Thymus (tissue), 11 donors: ENCODE measurements at regions not wholly inside any gene's neighbourhood (a gene's known extent, or its start where the extent isn't known, plus 50 kb on each side); places are given as distances from the start of the nearest gene placed in this dataset.

Source experiments
- DNase-seq, 9 donors: peaks; one replicate each; pipeline ENCODE4 v3.0.0-alpha.2; 2013; ENCODE audit warnings: low spot score in 9 of 9, low read depth in 6 of 9, missing footprints in 1 of 9
- H3K27ac ChIP-seq, 2 donors: one replicate each; pipeline ENCODE4 v1.5.1; 2013; ENCODE audit warnings: control low read depth in 1 of 2, low read depth in 1 of 2, low read length in 1 of 2, mild to moderate bottlenecking in 1 of 2, moderate library complexity in 1 of 2
- H3K27me3 ChIP-seq, 2 donors: one replicate each; pipeline ENCODE4 v1.5.1; 2013; ENCODE audit warnings: low read length in 1 of 2; ENCODE audit not compliant: control insufficient read depth in 2 of 2, insufficient read depth in 1 of 2
- H3K36me3 ChIP-seq, 2 donors: one replicate each; pipeline ENCODE4 v1.5.1; 2013; ENCODE audit warnings: low read length in 1 of 2, mild to moderate bottlenecking in 1 of 2, moderate library complexity in 1 of 2; ENCODE audit not compliant: control insufficient read depth in 2 of 2, insufficient read depth in 2 of 2
- H3K4me1 ChIP-seq, 2 donors: one replicate each; pipeline ENCODE4 v1.5.1; 2013; ENCODE audit warnings: low read length in 2 of 2; ENCODE audit not compliant: control insufficient read depth in 2 of 2, insufficient read depth in 2 of 2
- H3K4me3 ChIP-seq, 2 donors: one replicate each; pipeline ENCODE4 v1.5.1; 2013; ENCODE audit warnings: low read length in 2 of 2, control low read depth in 1 of 2, mild to moderate bottlenecking in 1 of 2
- H3K9me3 ChIP-seq, 2 donors: one replicate each; pipeline ENCODE4 v1.5.1; 2013; ENCODE audit warnings: low read length in 1 of 2, mild to moderate bottlenecking in 1 of 2; ENCODE audit not compliant: control insufficient read depth in 2 of 2, insufficient read depth in 1 of 2
- WGBS: extraction: QIAGEN DNeasy Blood & Tissue Kit; methylation state at CpG from one replicate; pipeline ENCODE4 v1.1.7; 2013; 5-methylcytosine and 5-hydroxymethylcytosine counted together
- donor health status: healthy.

- H3K4me1 ChIP-seq: no peaks in the 10 kb centered on the region
- no peaks in the 10 kb centered on the region for H3K27me3 ChIP-seq
- WGBS: 91% methylated on average over 10 of the region's 10 CpGs
- DNase-seq: no peak
- H3K9me3 ChIP-seq: no peaks in the 10 kb centered on the region
- H3K36me3 ChIP-seq: no peaks in the 10 kb centered on the region
- H3K27ac ChIP-seq: no peak overlapping the region
- H3K4me3 ChIP-seq: no peak overlapping the region
Measured at GRCh38 chr14:51498411-51499227, 153.1 kb upstream of the FRMD6 start.

DNA sequence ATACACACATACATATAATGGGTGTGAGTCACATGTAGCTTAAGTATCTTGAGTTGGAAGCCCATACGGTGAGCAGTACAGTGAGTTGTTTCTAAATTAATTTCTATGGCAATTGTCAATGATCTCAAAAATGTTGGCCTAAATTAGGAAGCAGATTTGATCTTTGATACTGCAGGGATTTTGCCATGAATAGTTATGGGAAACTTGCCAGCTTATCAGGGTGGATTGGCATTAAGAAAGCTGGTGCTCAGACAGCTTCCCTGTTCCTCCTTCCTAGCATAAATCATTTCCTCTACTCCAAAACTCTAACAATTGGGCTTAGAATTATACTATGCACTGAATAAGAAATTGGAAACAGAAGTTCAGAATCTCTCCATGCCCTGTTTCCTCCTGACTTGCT lies 150.9 kb upstream of the FRMD6 start:
- Histone ChIP-seq H3K27ac (no peak overlapping the region), H3K9me3 (no peaks in the 10 kb centered on the region), H3K36me3 (no peaks in the 10 kb centered on the region), H3K4me3 (no peak overlapping the region), H3K4me1 (no peaks in the 10 kb centered on the region), H3K27me3 (no peaks in the 10 kb centered on the region)
- 92% methylated on average over 1 of the region's 1 CpG for WGBS
- DNase-seq: no peak

GRCh38 chr14:51501746-51502145 lies 150.0 kb upstream of the FRMD6 start:
- no peaks in the 10 kb centered on the region for H3K9me3 ChIP-seq
- H3K4me1 ChIP-seq: no peaks in the 10 kb centered on the region
- DNase-seq: no peak

GRCh38 chr14:51504669-51505068 lies 147.0 kb upstream of the FRMD6 start:
- H3K9me3 ChIP-seq: no peaks in the 10 kb centered on the region
- H3K4me3 ChIP-seq: no peak overlapping the region
- DNase-seq: no peak
- H3K36me3 ChIP-seq: no peaks in the 10 kb centered on the region
- no peak overlapping the region for H3K27ac ChIP-seq
- WGBS: 95% methylated on average over 1 of the region's 1 CpG
- no peaks in the 10 kb centered on the region for H3K27me3 ChIP-seq
- no peaks in the 10 kb centered on the region for H3K4me1 ChIP-seq

More at GRCh38 chr14:51501746-51502145, 150.0 kb upstream of the FRMD6 start:
- H3K4me3 ChIP-seq: no peak overlapping the region
- H3K27ac ChIP-seq: no peak overlapping the region
- H3K27me3 ChIP-seq: no peaks in the 10 kb centered on the region
- no peaks in the 10 kb centered on the region for H3K36me3 ChIP-seq

GRCh38 chr14:51507511-51507905 lies 144.2 kb upstream of the FRMD6 start:
- Histone ChIP-seq H3K4me1 (no peaks in the 10 kb centered on the region), H3K27ac (peak overlapping the region in 1 of 2 donors; percentile 8), H3K9me3 (no peaks in the 10 kb centered on the region), H3K36me3 (no peaks in the 10 kb centered on the region), H3K27me3 (no peaks in the 10 kb centered on the region), H3K4me3 (no peak overlapping the region)
- WGBS: 92% methylated on average over 2 of the region's 2 CpGs
- no peak for DNase-seq

GRCh38 chr14:51507906-51508511 lies 143.7 kb upstream of the FRMD6 start:
- Histone ChIP-seq H3K4me1 (no peaks in the 10 kb centered on the region), H3K4me3 (no peak overlapping the region), H3K27me3 (no peaks in the 10 kb centered on the region), H3K27ac (peak overlapping the region in 1 of 2 donors; percentile 5), H3K9me3 (no peaks in the 10 kb centered on the region), H3K36me3 (no peaks in the 10 kb centered on the region)
- WGBS: 44% methylated on average over 13 of the region's 13 CpGs
- no peak for DNase-seq

- no peaks in the 10 kb centered on the region for H3K4me1 ChIP-seq
- no peaks in the 10 kb centered on the region for H3K9me3 ChIP-seq
- no peaks in the 10 kb centered on the region for H3K36me3 ChIP-seq
- H3K27me3 ChIP-seq: no peaks in the 10 kb centered on the region
- DNase-seq: no peak
- H3K27ac ChIP-seq: no peak overlapping the region
- no peak overlapping the region for H3K4me3 ChIP-seq
Measured at GRCh38 chr14:51511265-51511664, 140.4 kb upstream of the FRMD6 start.

- Histone ChIP-seq H3K9me3 (no peaks in the 10 kb centered on the region), H3K27me3 (no peaks in the 10 kb centered on the region), H3K36me3 (no peaks in the 10 kb centered on the region), H3K4me1 (no peaks in the 10 kb centered on the region), H3K4me3 (no peak overlapping the region), H3K27ac (no peak overlapping the region)
- DNase-seq: no peak
- 63% methylated on average over 2 of the region's 2 CpGs for WGBS
Measured at GRCh38 chr14:51512316-51512715, 139.4 kb upstream of the FRMD6 start.

- Histone ChIP-seq H3K27me3 (no peaks in the 10 kb centered on the region), H3K27ac (no peak overlapping the region), H3K4me3 (no peak overlapping the region), H3K4me1 (no peaks in the 10 kb centered on the region), H3K36me3 (no peaks in the 10 kb centered on the region), H3K9me3 (no peaks in the 10 kb centered on the region)
- 97% methylated on average over 3 of the region's 3 CpGs for WGBS
- DNase-seq: no peak
Measured at GRCh38 chr14:51513281-51513680, 138.4 kb upstream of the FRMD6 start.
